Chondrocyte (in vitro differentiated cells): ENCODE measurements at regions not wholly inside any gene's neighbourhood (a gene's known extent, or its start where the extent isn't known, plus 50 kb on each side); places are given as distances from the start of the nearest gene placed in this dataset.

Source experiments
- DNase-seq: peaks from one replicate; pipeline ENCODE4 v3.0.0; 2021; ENCODE audit warnings: mixed read lengths, low spot score
- H3K27ac Mint-ChIP-seq: one replicate; pipeline ENCODE4 v1.8.0; 2021; ENCODE audit warnings: mild to moderate bottlenecking, moderate library complexity, mixed read lengths; ENCODE audit not compliant: unreplicated experiment
- H3K27me3 Mint-ChIP-seq: 2 replicates; pipeline ENCODE4 v1.8.0; 2021; ENCODE audit warnings: low read depth, mixed read lengths
- H3K36me3 Mint-ChIP-seq: 2 replicates; pipeline ENCODE4 v1.8.0; 2021; ENCODE audit warnings: low read depth, mixed read lengths
- H3K4me1 Mint-ChIP-seq: 2 replicates; pipeline ENCODE4 v1.8.0; 2021; ENCODE audit warnings: low read depth, mild to moderate bottlenecking, mixed read lengths
- H3K4me3 Mint-ChIP-seq: one replicate; pipeline ENCODE4 v1.8.0; 2021; ENCODE audit warnings: mild to moderate bottlenecking, moderate library complexity, mixed read lengths; ENCODE audit not compliant: unreplicated experiment
- H3K9me3 Mint-ChIP-seq: 2 replicates; pipeline ENCODE4 v1.8.0; 2021; ENCODE audit warnings: low read depth, mixed read lengths
- CTCF ChIP-seq: fragments of 200-600 bp; sonication (generic); IDR thresholded peaks from 2 replicates; pipeline ENCODE4 v1.5.0; 2021; ENCODE audit warnings: antibody characterized with exemption, mild to moderate bottlenecking, moderate library complexity

- no peaks in the 10 kb centered on the region for H3K36me3 Mint-ChIP-seq
- DNase-seq: no peak
Observed at GRCh38 chr5:155313518-155313917, 300.0 kb downstream of the KIF4B start.

GRCh38 chr5:155316070-155316714, 302.6 kb downstream of the KIF4B start:
- Mint-ChIP-seq H3K36me3 (no peaks in the 10 kb centered on the region), H3K4me3 (no peak overlapping the region), H3K27me3 (no peaks in the 10 kb centered on the region), H3K27ac (no peak overlapping the region), H3K4me1 (no peaks in the 10 kb centered on the region), H3K9me3 (peaks cover 9% of the 10 kb centered on the region)
- DNase-seq: no peak
- no peak for TF ChIP-seq CTCF

More at GRCh38 chr5:155313518-155313917, 300.0 kb downstream of the KIF4B start:
- H3K9me3 Mint-ChIP-seq: peaks cover 9% of the 10 kb centered on the region
- no peak for TF ChIP-seq CTCF
- no peaks in the 10 kb centered on the region for H3K4me1 Mint-ChIP-seq
- no peak overlapping the region for H3K4me3 Mint-ChIP-seq
- H3K27me3 Mint-ChIP-seq: no peaks in the 10 kb centered on the region
- no peak overlapping the region for H3K27ac Mint-ChIP-seq

DNA sequence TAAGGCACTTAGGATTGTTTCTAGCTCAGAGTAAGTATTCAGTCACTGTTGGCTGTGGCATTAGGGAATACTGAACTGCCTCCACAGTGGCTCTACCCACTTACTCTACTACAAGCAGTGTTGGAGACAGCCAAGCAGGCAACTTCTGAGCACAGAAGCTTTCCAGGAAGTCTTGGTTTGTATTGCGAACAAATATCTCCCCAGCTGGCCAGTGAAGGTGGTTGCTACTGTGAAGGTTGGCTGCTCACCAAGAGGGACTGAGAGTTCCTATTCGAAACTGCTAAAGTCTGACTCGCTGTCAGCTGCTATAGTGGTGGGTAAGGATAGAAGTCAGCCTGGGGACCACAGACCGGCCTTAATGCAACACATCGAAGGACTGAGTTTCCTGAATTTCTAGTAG, 319.1 kb downstream of the KIF4B start:
- TF ChIP-seq CTCF: no peak
- H3K9me3 Mint-ChIP-seq: peaks cover 4% of the 10 kb centered on the region

GRCh38 chr5:155342956-155343355, 329.4 kb downstream of the KIF4B start:
- no peaks in the 10 kb centered on the region for H3K36me3 Mint-ChIP-seq
- no peak for TF ChIP-seq CTCF

More for the DNA sequence above, 319.1 kb downstream of the KIF4B start:
- H3K27ac Mint-ChIP-seq: no peak overlapping the region
- no peaks in the 10 kb centered on the region for H3K4me1 Mint-ChIP-seq
- H3K36me3 Mint-ChIP-seq: no peaks in the 10 kb centered on the region
- no peaks in the 10 kb centered on the region for H3K27me3 Mint-ChIP-seq
- no peak overlapping the region for H3K4me3 Mint-ChIP-seq
- DNase-seq: no peak

DNA sequence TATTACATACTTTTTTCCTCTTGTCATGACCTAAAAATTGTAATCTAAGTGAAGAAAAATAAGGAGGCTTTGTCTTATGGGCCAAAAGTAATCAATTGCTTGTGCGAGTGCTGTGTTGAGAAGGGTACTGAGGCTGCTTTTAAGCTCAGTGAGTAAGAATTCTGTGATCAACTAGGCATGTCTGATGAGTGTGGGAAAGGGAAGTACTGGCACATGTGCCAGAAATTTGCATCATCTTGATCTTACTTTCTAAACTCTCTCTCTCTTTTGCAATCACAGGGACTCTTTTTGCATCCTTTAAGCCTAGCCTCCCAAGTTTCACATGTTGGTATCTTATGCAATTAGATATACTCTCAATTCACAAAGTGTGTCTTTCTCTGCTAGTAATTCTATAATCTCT, 329.9 kb downstream of the KIF4B start:
- H3K9me3 Mint-ChIP-seq: peaks cover 7% of the 10 kb centered on the region
- no peak overlapping the region for H3K4me3 Mint-ChIP-seq
- no peaks in the 10 kb centered on the region for H3K4me1 Mint-ChIP-seq
- peaks cover 2% of the 10 kb centered on the region for H3K27me3 Mint-ChIP-seq
- no peak overlapping the region for H3K27ac Mint-ChIP-seq
- no peaks in the 10 kb centered on the region for H3K36me3 Mint-ChIP-seq
- no peak for DNase-seq
- TF ChIP-seq CTCF: no peak

More at GRCh38 chr5:155342956-155343355, 329.4 kb downstream of the KIF4B start:
- Mint-ChIP-seq H3K9me3 (peaks cover 3% of the 10 kb centered on the region), H3K27me3 (peaks cover 2% of the 10 kb centered on the region), H3K4me1 (no peaks in the 10 kb centered on the region), H3K4me3 (no peak overlapping the region), H3K27ac (no peak overlapping the region)
- no peak for DNase-seq
